Nephron progenitor cell (in vitro differentiated cells): ENCODE measurements at regions not wholly inside any gene's neighbourhood (a gene's known extent, or its start where the extent isn't known, plus 50 kb on each side); places are given as distances from the start of the nearest gene placed in this dataset.

Experiments
- DNase-seq: peaks from one replicate; pipeline ENCODE4 v3.0.0; 2021
- H3K27ac Mint-ChIP-seq: 2 replicates; pipeline ENCODE4 v1.8.0; 2021; ENCODE audit warnings: mild to moderate bottlenecking, moderate library complexity, mixed read lengths
- H3K27me3 Mint-ChIP-seq: 2 replicates; pipeline ENCODE4 v1.8.0; 2021; ENCODE audit warnings: mild to moderate bottlenecking, low read depth, mixed read lengths; ENCODE audit not compliant: poor library complexity
- H3K36me3 Mint-ChIP-seq: 2 replicates; pipeline ENCODE4 v1.8.0; 2021; ENCODE audit warnings: low read depth, mixed read lengths
- H3K4me1 Mint-ChIP-seq: 2 replicates; pipeline ENCODE4 v1.8.0; 2021; ENCODE audit warnings: mixed read lengths
- H3K4me3 Mint-ChIP-seq: 2 replicates; pipeline ENCODE4 v1.8.0; 2021; ENCODE audit warnings: mild to moderate bottlenecking, moderate library complexity, mixed read lengths
- H3K9me3 Mint-ChIP-seq: 2 replicates; pipeline ENCODE4 v1.8.0; 2021; ENCODE audit warnings: mild to moderate bottlenecking, moderate library complexity, mixed read lengths
- TF ChIP-seq, protein P1 (sequence below): fragments of 200-600 bp; sonication (generic); IDR thresholded peaks from 2 replicates; pipeline ENCODE4 v1.5.0; 2021; ENCODE audit warnings: antibody characterized with exemption

DNA sequence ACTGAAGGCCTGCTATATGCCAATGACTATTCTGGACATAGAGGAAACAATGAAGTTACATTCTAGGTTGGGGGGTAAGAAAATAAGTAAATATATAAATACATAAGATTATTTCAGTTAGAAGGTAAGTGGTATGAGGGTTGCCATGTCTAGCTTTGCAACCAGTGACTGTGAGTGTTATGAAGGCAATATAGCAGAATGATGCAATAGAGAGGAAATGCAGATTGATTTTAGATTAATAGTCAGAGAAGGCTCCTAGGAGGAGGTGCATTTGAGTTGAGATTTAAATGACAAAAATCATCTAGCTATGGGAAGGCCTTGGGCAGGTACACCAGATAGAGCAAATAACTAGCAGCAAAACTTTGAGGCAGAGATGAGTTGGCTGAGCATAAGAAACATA lies 243.2 kb downstream of the FBXO8 start:
- Mint-ChIP-seq H3K27me3 (peaks cover 3% of the 10 kb centered on the region), H3K4me3 (no peak overlapping the region), H3K4me1 (peaks cover 39% of the 10 kb centered on the region), H3K27ac (no peak overlapping the region), H3K36me3 (no peaks in the 10 kb centered on the region), H3K9me3 (no peaks in the 10 kb centered on the region)
- TF ChIP-seq, protein P1, sequence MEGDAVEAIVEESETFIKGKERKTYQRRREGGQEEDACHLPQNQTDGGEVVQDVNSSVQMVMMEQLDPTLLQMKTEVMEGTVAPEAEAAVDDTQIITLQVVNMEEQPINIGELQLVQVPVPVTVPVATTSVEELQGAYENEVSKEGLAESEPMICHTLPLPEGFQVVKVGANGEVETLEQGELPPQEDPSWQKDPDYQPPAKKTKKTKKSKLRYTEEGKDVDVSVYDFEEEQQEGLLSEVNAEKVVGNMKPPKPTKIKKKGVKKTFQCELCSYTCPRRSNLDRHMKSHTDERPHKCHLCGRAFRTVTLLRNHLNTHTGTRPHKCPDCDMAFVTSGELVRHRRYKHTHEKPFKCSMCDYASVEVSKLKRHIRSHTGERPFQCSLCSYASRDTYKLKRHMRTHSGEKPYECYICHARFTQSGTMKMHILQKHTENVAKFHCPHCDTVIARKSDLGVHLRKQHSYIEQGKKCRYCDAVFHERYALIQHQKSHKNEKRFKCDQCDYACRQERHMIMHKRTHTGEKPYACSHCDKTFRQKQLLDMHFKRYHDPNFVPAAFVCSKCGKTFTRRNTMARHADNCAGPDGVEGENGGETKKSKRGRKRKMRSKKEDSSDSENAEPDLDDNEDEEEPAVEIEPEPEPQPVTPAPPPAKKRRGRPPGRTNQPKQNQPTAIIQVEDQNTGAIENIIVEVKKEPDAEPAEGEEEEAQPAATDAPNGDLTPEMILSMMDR = no peak
- no peak for DNase-seq

GRCh38 chr4:174038481-174038880 lies 245.0 kb downstream of the FBXO8 start:
- Mint-ChIP-seq H3K27ac (no peak overlapping the region), H3K27me3 (peaks cover 3% of the 10 kb centered on the region), H3K4me1 (peaks cover 39% of the 10 kb centered on the region), H3K36me3 (no peaks in the 10 kb centered on the region), H3K9me3 (no peaks in the 10 kb centered on the region), H3K4me3 (no peak overlapping the region)
- TF ChIP-seq, protein P1 = no peak
- no peak for DNase-seq

GRCh38 chr4:174037631-174038030 lies 245.8 kb downstream of the FBXO8 start:
- peaks cover 39% of the 10 kb centered on the region for H3K4me1 Mint-ChIP-seq
- H3K27me3 Mint-ChIP-seq = peaks cover 3% of the 10 kb centered on the region
- peak overlapping the region; percentile 16 for H3K4me3 Mint-ChIP-seq
- peak overlapping the region; percentile 85 for H3K27ac Mint-ChIP-seq
- TF ChIP-seq, protein P1 = no peak
- no peaks in the 10 kb centered on the region for H3K9me3 Mint-ChIP-seq
- DNase-seq = no peak
- no peaks in the 10 kb centered on the region for H3K36me3 Mint-ChIP-seq

- no peak for DNase-seq
- TF ChIP-seq, protein P1 = no peak
- no peak overlapping the region for H3K4me3 Mint-ChIP-seq
- H3K27me3 Mint-ChIP-seq = peaks cover 3% of the 10 kb centered on the region
- no peak overlapping the region for H3K27ac Mint-ChIP-seq
- H3K36me3 Mint-ChIP-seq = no peaks in the 10 kb centered on the region
- H3K4me1 Mint-ChIP-seq = peaks cover 38% of the 10 kb centered on the region
- no peaks in the 10 kb centered on the region for H3K9me3 Mint-ChIP-seq
Measured at GRCh38 chr4:174037049-174037448, 246.4 kb downstream of the FBXO8 start.

DNA sequence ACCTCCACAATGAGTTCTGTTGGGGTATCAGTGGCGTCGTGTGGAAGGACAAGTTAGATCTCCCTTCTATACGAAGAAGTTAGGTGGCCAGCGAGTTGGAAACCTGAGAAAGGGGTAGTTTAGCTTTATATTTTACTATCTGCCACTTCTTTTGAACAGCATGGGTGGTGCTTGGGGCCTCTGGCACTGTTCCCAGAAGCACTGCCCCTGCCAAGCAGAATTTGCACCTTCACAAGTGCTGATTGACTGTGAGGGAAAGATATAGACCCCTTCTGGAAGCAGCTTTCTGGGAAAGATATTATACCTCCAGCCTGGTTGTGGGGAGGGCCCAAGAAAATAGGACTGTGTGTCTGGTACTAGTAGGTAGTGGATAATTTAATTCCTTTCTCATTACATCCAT lies 246.9 kb downstream of the FBXO8 start:
- no peak overlapping the region for H3K27ac Mint-ChIP-seq
- no peak overlapping the region for H3K4me3 Mint-ChIP-seq
- TF ChIP-seq, protein P1 = no peak
- no peaks in the 10 kb centered on the region for H3K27me3 Mint-ChIP-seq
- H3K4me1 Mint-ChIP-seq = peaks cover 33% of the 10 kb centered on the region
- H3K9me3 Mint-ChIP-seq = no peaks in the 10 kb centered on the region
- DNase-seq = no peak
- no peaks in the 10 kb centered on the region for H3K36me3 Mint-ChIP-seq

- TF ChIP-seq, protein P1 = no peak
- DNase-seq = no peak
- Mint-ChIP-seq H3K27me3 (no peaks in the 10 kb centered on the region), H3K9me3 (no peaks in the 10 kb centered on the region), H3K4me3 (no peak overlapping the region), H3K4me1 (peaks cover 31% of the 10 kb centered on the region), H3K36me3 (no peaks in the 10 kb centered on the region), H3K27ac (no peak overlapping the region)
Measured at GRCh38 chr4:174036111-174036510, 247.4 kb downstream of the FBXO8 start.
